ENCODE measurements at regions not wholly inside any gene's neighbourhood (a gene's known extent, or its start where the extent isn't known, plus 50 kb on each side); places are given as distances from the start of the nearest gene placed in this dataset.

GRCh38 chr3:146672941-146673340, 67.8 kb upstream of the PLSCR5 start:
- DNase-seq (ENCODE audit: low spot score) = no peak
- Mint-ChIP-seq H3K27me3 (ENCODE audit: unreplicated experiment) (no peaks in the 10 kb centered on the region), H3K9me3 (ENCODE audit: unreplicated experiment) (no peaks in the 10 kb centered on the region), H3K4me1 (ENCODE audit: unreplicated experiment) (no peaks in the 10 kb centered on the region), H3K36me3 (ENCODE audit: low read depth, unreplicated experiment) (no peaks in the 10 kb centered on the region), H3K4me3 (ENCODE audit: unreplicated experiment) (no peak overlapping the region), H3K27ac (ENCODE audit: unreplicated experiment) (no peak overlapping the region)
- TF ChIP-seq CTCF (IDR thresholded peaks at IDR 0.05; ENCODE audit: unreplicated experiment) = no peak

- no peaks in the 10 kb centered on the region for H3K36me3 Mint-ChIP-seq (ENCODE audit: low read depth, unreplicated experiment)
- no peak for TF ChIP-seq CTCF (IDR thresholded peaks at IDR 0.05; ENCODE audit: unreplicated experiment)
- no peak overlapping the region for H3K27ac Mint-ChIP-seq (ENCODE audit: unreplicated experiment)
- H3K27me3 Mint-ChIP-seq (ENCODE audit: unreplicated experiment) = no peaks in the 10 kb centered on the region
- no peak overlapping the region for H3K4me3 Mint-ChIP-seq (ENCODE audit: unreplicated experiment)
- no peak for DNase-seq (ENCODE audit: low spot score)
- H3K4me1 Mint-ChIP-seq (ENCODE audit: unreplicated experiment) = no peaks in the 10 kb centered on the region
- no peaks in the 10 kb centered on the region for H3K9me3 Mint-ChIP-seq (ENCODE audit: unreplicated experiment)
These were observed 59.3 kb upstream of the PLSCR5 start for GRCh38 chr3:146664403-146664802.

DNA sequence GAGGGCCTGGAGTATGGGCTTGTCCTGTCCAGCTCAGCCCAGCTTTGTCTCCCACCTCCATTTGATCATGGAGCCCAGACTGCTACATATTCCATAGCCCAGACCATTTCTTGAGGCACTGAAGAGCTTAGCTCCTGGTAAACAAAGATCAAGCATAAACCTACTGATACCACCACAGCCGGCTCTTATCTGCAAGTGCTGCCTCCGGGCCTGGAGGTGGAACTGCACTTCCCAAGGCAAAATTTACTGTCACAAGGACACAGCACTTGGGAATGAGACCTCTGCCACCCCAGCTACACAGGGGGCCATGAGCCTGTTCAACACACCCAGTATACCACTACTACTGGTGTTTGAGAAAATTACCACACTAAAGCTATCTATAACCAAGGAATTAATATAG, 53.7 kb upstream of the PLSCR5 start:
- Mint-ChIP-seq H3K9me3 (ENCODE audit: unreplicated experiment) (no peaks in the 10 kb centered on the region), H3K36me3 (ENCODE audit: low read depth, unreplicated experiment) (no peaks in the 10 kb centered on the region), H3K27ac (ENCODE audit: unreplicated experiment) (no peak overlapping the region), H3K4me3 (ENCODE audit: unreplicated experiment) (no peak overlapping the region), H3K27me3 (ENCODE audit: unreplicated experiment) (no peaks in the 10 kb centered on the region), H3K4me1 (ENCODE audit: unreplicated experiment) (no peaks in the 10 kb centered on the region)
- no peak for DNase-seq (ENCODE audit: low spot score)
- no peak for TF ChIP-seq CTCF (IDR thresholded peaks at IDR 0.05; ENCODE audit: unreplicated experiment)

DNA sequence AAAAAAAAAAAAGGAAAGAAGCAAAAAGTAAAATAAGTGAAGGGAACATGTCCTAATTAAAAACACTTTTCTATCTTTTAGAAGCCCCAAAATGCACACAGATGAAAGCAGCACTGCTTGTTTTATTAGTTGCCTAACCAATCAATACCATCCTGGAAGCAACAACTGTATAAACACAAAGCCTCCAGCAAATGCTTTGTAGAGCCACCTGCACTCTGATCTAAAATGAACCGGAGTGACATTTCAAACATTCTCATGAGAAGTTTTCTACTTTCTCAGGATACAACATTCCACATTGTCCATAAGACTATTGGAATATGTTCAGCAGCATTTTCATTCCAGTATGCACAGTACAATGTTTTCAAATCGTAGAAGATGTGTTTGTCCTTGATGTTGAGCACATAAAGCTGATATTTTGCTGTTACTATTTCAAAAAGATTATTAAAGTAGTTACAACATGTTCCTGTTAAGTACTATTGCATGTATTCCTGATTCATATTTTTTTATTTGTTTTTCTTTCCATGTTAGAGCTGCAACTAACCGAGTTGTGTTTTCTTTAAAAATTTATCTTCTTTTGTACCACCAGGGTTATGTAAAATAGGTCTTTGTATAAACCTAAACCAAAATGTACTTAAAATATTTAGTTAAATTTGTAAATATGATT, 50.3 kb upstream of the PLSCR5 start:
- Mint-ChIP-seq H3K4me1 (ENCODE audit: unreplicated experiment) (no peaks in the 10 kb centered on the region), H3K27ac (ENCODE audit: unreplicated experiment) (no peak overlapping the region), H3K9me3 (ENCODE audit: unreplicated experiment) (no peaks in the 10 kb centered on the region), H3K36me3 (ENCODE audit: low read depth, unreplicated experiment) (no peaks in the 10 kb centered on the region), H3K27me3 (ENCODE audit: unreplicated experiment) (no peaks in the 10 kb centered on the region), H3K4me3 (ENCODE audit: unreplicated experiment) (no peak overlapping the region)
- no peak for DNase-seq (ENCODE audit: low spot score)
- TF ChIP-seq CTCF (IDR thresholded peaks at IDR 0.05; ENCODE audit: unreplicated experiment) = peak; percentile 18
